AG04450 (cell line): ENCODE measurements at regions not wholly inside any gene's neighbourhood (a gene's known extent, or its start where the extent isn't known, plus 50 kb on each side); places are given as distances from the start of the nearest gene placed in this dataset.

Source experiments
- CTCF ChIA-PET: fragments of 300-600, 350-600 bp; formaldehyde crosslinking; extraction: SDS; loops from one replicate; lab custom pipeline; 2022; ENCODE audit warnings: antibody characterized with exemption, inconsistent platforms; lab: Charles Lee
- POLR2A ChIA-PET: fragments of 350-600 bp; formaldehyde crosslinking; extraction: SDS; loops from one replicate; lab custom pipeline; 2021; ENCODE audit warnings: antibody characterized with exemption, inconsistent platforms; lab: Yijun Ruan, JAX
- DNase-seq: peaks from one replicate; pipeline ENCODE4 v3.0.0-alpha.2; 2011; ENCODE audit warnings: low read depth, low spot score
- H3K27ac ChIP-seq: one replicate; pipeline ENCODE4 v1.5.1; 2012; ENCODE audit warnings: low read depth, low read length, control low read depth
- H3K27me3 ChIP-seq: one replicate; pipeline ENCODE4 v1.6.0; 2012; ENCODE audit warnings: low read length; ENCODE audit not compliant: control insufficient read depth, insufficient read depth
- H3K4me3 ChIP-seq: 2 replicates; pipeline ENCODE4 v1.5.1; 2011; ENCODE audit warnings: mild to moderate bottlenecking, low read depth, low read length, control low read depth
- H3K9me3 ChIP-seq: 2 replicates; pipeline ENCODE4 v1.5.1; 2012; ENCODE audit warnings: low read length; ENCODE audit not compliant: control insufficient read depth, insufficient read depth
- TF ChIP-seq, protein P1 (sequence below): IDR thresholded peaks from 2 replicates; pipeline ENCODE4 v1.5.1; 2011; ENCODE audit warnings: low read depth, low read length, control low read depth, inconsistent platforms

DNA sequence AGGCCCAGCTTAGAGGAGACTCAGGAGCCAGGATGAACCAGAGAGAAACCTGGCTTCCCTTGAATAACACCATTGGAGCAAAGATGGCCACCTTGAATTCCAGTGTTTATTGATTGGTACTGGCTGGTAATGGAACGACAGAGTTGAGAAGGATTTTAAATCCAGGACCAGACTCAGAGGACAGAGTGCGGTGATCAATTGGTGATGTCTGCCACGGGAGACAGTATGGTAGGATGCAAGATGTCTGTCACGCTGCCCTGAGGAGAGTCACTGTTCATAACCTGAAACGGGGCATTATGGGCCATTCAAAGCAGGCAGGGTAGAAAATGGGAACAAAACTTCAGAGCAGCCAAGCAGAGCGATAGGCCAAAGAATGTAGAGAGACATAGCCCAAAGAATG lies 55.4 kb upstream of the ISX start:
- TF ChIP-seq, protein P1, sequence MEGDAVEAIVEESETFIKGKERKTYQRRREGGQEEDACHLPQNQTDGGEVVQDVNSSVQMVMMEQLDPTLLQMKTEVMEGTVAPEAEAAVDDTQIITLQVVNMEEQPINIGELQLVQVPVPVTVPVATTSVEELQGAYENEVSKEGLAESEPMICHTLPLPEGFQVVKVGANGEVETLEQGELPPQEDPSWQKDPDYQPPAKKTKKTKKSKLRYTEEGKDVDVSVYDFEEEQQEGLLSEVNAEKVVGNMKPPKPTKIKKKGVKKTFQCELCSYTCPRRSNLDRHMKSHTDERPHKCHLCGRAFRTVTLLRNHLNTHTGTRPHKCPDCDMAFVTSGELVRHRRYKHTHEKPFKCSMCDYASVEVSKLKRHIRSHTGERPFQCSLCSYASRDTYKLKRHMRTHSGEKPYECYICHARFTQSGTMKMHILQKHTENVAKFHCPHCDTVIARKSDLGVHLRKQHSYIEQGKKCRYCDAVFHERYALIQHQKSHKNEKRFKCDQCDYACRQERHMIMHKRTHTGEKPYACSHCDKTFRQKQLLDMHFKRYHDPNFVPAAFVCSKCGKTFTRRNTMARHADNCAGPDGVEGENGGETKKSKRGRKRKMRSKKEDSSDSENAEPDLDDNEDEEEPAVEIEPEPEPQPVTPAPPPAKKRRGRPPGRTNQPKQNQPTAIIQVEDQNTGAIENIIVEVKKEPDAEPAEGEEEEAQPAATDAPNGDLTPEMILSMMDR, result no peak

DNA sequence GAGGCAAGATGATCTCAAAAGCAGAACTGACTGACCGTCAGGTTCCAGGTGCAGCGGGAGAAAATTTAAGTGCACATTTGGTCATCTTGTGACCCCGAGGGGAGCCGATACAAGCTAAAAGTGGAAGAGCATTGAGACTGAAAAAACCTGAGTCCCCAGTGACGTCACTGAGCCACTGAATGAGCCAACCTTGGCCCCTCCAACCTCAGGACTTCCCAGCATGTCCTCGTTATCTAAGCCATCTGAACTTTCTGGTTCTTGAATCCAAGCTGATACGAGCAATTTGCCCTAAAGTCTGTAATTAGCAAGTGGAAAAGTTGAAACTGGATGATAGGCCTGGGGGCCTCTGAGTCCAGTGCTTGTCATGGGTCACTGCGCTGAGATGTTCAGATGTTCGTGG lies 51.1 kb upstream of the ISX start:
- H3K4me3 ChIP-seq, result no peak overlapping the region
- TF ChIP-seq, protein P1, result no peak
- ChIA-PET CTCF (no interaction called here), POLR2A (no interaction called here)
- H3K9me3 ChIP-seq, result peaks cover 26% of the 10 kb centered on the region
- no peaks in the 10 kb centered on the region for H3K27me3 ChIP-seq
- H3K27ac ChIP-seq, result no peak overlapping the region
- no peak for DNase-seq

More for the DNA sequence above, 55.4 kb upstream of the ISX start:
- DNase-seq, result no peak
- no peak overlapping the region for H3K27ac ChIP-seq
- POLR2A ChIA-PET, result no interaction called here
- no peaks in the 10 kb centered on the region for H3K27me3 ChIP-seq
- peaks cover 55% of the 10 kb centered on the region for H3K9me3 ChIP-seq
- no peak overlapping the region for H3K4me3 ChIP-seq
- CTCF ChIA-PET, result no interaction called here
